DND-41 (cell line): ENCODE measurements at regions not wholly inside any gene's neighbourhood (a gene's known extent, or its start where the extent isn't known, plus 50 kb on each side); places are given as distances from the start of the nearest gene placed in this dataset.
"Not testable (repeated sequence)": the region's sequence is repeated elsewhere in the genome, so short reads cannot be mapped to it uniquely, and the experiment has no call there.

ENCODE experiments used
- ATAC-seq: fragments of 200-7000 bp; cut with Tn5 transposase; 3 replicates; pipeline ENCODE4 v1.9.1; 2021; ENCODE audit warnings: low read depth; ENCODE audit not compliant: insufficient read depth
- DNase-seq: peaks from one replicate; pipeline ENCODE4 v3.0.0-alpha.2; 2020
- H2AFZ ChIP-seq: 2 replicates; pipeline ENCODE4 v1.6.0; 2012; ENCODE audit warnings: low read depth, low read length
- H3K27ac ChIP-seq: 2 replicates; pipeline ENCODE4 v1.5.1; 2012; ENCODE audit warnings: low read length, inconsistent platforms
- H3K27me3 ChIP-seq: fragments of 200-600 bp; sonication (generic); 2 replicates; pipeline ENCODE4 v1.6.0; 2012; ENCODE audit warnings: low read length, mild to moderate bottlenecking, inconsistent platforms; ENCODE audit not compliant: insufficient read depth, poor library complexity
- H3K36me3 ChIP-seq: 2 replicates; pipeline ENCODE4 v1.5.1; 2012; ENCODE audit warnings: low read length, inconsistent platforms; ENCODE audit not compliant: insufficient read depth
- H3K4me1 ChIP-seq: 2 replicates; pipeline ENCODE4 v1.5.1; 2012; ENCODE audit warnings: mild to moderate bottlenecking, low read length; ENCODE audit not compliant: insufficient read depth
- H3K4me2 ChIP-seq: 2 replicates; pipeline ENCODE4 v1.6.0; 2012; ENCODE audit warnings: mild to moderate bottlenecking, moderate library complexity, low read length, inconsistent platforms; ENCODE audit not compliant: insufficient read depth
- H3K4me3 ChIP-seq, 2 experiments: fragments of 200-600 bp in 1 of 2; shearing (Covaris generic) in 1 of 2; 2 replicates each; pipeline ENCODE4 v1.5.1; 2012 to 2016; ENCODE audit warnings: inconsistent platforms in 2 of 2, low read length in 2 of 2, mild to moderate bottlenecking in 2 of 2, low read depth in 1 of 2, moderate library complexity in 1 of 2
- H3K79me2 ChIP-seq: 2 replicates; pipeline ENCODE4 v1.6.0; 2012; ENCODE audit warnings: low read length, inconsistent platforms; ENCODE audit not compliant: insufficient read depth
- H3K9ac ChIP-seq: 2 replicates; pipeline ENCODE4 v1.6.0; 2012; ENCODE audit warnings: low read depth, mild to moderate bottlenecking, inconsistent platforms, low read length, moderate library complexity
- H3K9me3 ChIP-seq: 2 replicates; pipeline ENCODE4 v1.5.1; 2012; ENCODE audit warnings: low read length, moderate library complexity, mild to moderate bottlenecking, inconsistent platforms; ENCODE audit not compliant: insufficient read depth, severe bottlenecking
- H4K20me1 ChIP-seq: 2 replicates; pipeline ENCODE4 v1.6.0; 2012; ENCODE audit warnings: low read length; ENCODE audit not compliant: insufficient read depth
- CTCF ChIP-seq: IDR thresholded peaks from 2 replicates; pipeline ENCODE4 v1.5.1; 2012; ENCODE audit warnings: borderline replicate concordance, low read length, moderate library complexity, mild to moderate bottlenecking; ENCODE audit not compliant: poor library complexity, severe bottlenecking; ENCODE audit errors: extremely low read depth
- EZH2 ChIP-seq: IDR thresholded peaks from 3 replicates; pipeline ENCODE4 v1.6.1; 2012; ENCODE audit warnings: borderline replicate concordance, low read depth, mild to moderate bottlenecking, moderate library complexity, low read length, inconsistent platforms; ENCODE audit not compliant: severe bottlenecking

- no peaks in the 10 kb centered on the region for H3K4me1 ChIP-seq
- ATAC-seq (no peak), DNase-seq (no peak)
- H2AFZ ChIP-seq, result no peak overlapping the region
- H4K20me1 ChIP-seq, result no peaks in the 10 kb centered on the region
- H3K36me3 ChIP-seq, result no peaks in the 10 kb centered on the region
- no peak overlapping the region for H3K4me3 ChIP-seq
- no peaks in the 10 kb centered on the region for H3K9me3 ChIP-seq
- H3K27me3 ChIP-seq, result no peaks in the 10 kb centered on the region
- no peak overlapping the region for H3K9ac ChIP-seq
- H3K4me2 ChIP-seq, result no peak overlapping the region
- H3K27ac ChIP-seq, result no peak overlapping the region
- H3K79me2 ChIP-seq, result no peaks in the 10 kb centered on the region
- TF ChIP-seq EZH2 (no peak), CTCF (no peak)
These were observed 311.5 kb downstream of the RAD51AP2 start for GRCh38 chr2:17206771-17207170.

- H3K27me3 ChIP-seq, H3K4me3 ChIP-seq, H3K4me1 ChIP-seq, DNase-seq, H3K36me3 ChIP-seq, H3K9ac ChIP-seq, H3K9me3 ChIP-seq, H3K4me2 ChIP-seq, H2AFZ ChIP-seq, H3K27ac ChIP-seq, ATAC-seq, H4K20me1 ChIP-seq, H3K79me2 ChIP-seq: not testable (repeated sequence)
These were observed 314.0 kb downstream of the RAD51AP2 start for GRCh38 chr2:17204214-17204613.

DNA sequence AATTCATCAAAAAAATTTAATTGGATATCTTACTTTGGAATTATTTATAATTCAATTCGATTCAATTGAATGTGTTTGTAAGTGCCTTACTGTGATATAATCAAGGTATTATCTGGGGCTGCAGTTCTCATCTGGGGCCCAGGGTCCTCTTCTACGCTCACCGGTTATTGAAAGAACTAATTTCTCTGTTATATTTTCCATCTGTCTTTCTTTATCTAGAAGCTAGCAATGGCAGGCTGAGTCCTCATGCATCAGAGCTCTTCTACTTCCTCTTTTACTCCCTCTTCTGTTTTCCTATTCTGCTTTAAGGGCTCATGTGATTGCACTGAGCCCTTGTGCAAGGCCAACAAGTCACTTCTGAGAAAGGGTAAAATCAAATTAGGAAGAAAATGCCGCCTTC lies 315.6 kb downstream of the RAD51AP2 start:
- not testable (repeated sequence) for H3K9ac ChIP-seq, ATAC-seq, H4K20me1 ChIP-seq, H3K4me3 ChIP-seq, H3K36me3 ChIP-seq, H2AFZ ChIP-seq, H3K4me2 ChIP-seq, H3K9me3 ChIP-seq, H3K27ac ChIP-seq, H3K79me2 ChIP-seq, H3K4me1 ChIP-seq, H3K27me3 ChIP-seq, DNase-seq

GRCh38 chr2:17199741-17200140 lies 318.5 kb downstream of the RAD51AP2 start:
- ATAC-seq (no peak), DNase-seq (no peak)
- Histone ChIP-seq H3K79me2 (no peaks in the 10 kb centered on the region), H3K36me3 (no peaks in the 10 kb centered on the region), H3K4me1 (no peaks in the 10 kb centered on the region), H4K20me1 (no peaks in the 10 kb centered on the region), H3K4me3 (no peak overlapping the region), H3K4me2 (no peak overlapping the region), H3K27ac (no peak overlapping the region), H2AFZ (no peak overlapping the region), H3K9me3 (no peaks in the 10 kb centered on the region), H3K27me3 (no peaks in the 10 kb centered on the region), H3K9ac (no peak overlapping the region)
- no peak for TF ChIP-seq CTCF
- no peak for TF ChIP-seq EZH2
